Left colon (tissue), 2 donors: ENCODE measurements at regions not wholly inside any gene's neighbourhood (a gene's known extent, or its start where the extent isn't known, plus 50 kb on each side); places are given as distances from the start of the nearest gene placed in this dataset.
"Not testable (repeated sequence)": the region's sequence is repeated elsewhere in the genome, so short reads cannot be mapped to it uniquely, and the experiment has no call there.

Experiments
- ATAC-seq: fragments of 200-7000 bp; cut with Tn5 transposase; one replicate; pipeline ENCODE4 v1.9.1; 2020; ENCODE audit warnings: mild to moderate bottlenecking, moderate library complexity
- DNase-seq, 2 donors: peaks; one replicate each; pipeline ENCODE4 v3.0.0-alpha.2; 2020
- intact Hi-C, 2 donors: fragments of 100-400 bp; cut with DNase I in 1 of 2; cut with micrococcal nuclease in 1 of 2; formaldehyde crosslinking; loops; one replicate each; pipeline versions ENCODE4 v1.11.2 to v1.14.0; 2022; cut with DNase I, micrococcal nuclease
- donor health status: DM: no; HTN: no; CAD: no.
- donor health status: DM: yes; HTN: yes; CAD: no.

DNA sequence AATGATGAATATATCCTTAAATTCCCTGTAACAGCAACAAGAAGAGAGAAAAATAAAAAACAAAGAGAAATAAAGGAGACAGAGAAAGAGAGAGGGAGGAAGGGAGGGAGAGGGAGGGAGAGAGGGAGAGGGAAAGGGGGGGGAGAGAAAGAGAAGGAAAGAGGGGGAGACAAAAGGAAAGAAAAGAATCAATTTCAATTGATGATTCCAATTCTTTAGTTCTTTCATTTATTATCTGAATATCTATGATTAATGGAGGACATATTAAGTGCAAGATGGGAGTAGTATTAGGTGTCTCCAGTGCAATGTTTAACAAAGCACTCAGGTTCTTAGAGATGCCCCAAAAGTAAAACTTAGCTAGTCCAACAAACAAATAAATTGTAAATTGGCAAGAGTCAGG lies 97.2 kb upstream of the DPP10 start:
- ATAC-seq (no peak), DNase-seq (no peak)
- intact Hi-C loops: no loop called here

DNA sequence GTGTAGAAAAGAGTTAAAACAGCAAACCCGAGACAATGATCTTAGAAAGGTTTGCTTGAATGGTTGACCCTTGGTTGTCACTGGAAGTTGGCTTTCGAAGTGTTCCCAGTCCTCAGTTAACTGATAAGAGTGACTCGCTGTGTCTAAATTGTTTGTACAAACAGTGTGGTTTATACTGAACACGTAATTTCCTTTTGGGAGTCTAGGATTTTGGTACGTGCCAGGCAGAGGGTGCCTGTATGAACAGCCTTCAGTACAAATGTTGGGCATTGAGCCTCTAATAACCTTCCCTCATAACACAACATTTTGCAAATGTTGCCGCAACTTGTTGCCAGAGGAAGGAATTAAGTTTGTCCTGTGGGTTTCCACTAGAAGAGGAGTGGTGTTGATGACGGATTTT lies 95.8 kb upstream of the DPP10 start:
- intact Hi-C loops: no loop called here
- ATAC-seq: no peak
- DNase-seq: no peak

DNA sequence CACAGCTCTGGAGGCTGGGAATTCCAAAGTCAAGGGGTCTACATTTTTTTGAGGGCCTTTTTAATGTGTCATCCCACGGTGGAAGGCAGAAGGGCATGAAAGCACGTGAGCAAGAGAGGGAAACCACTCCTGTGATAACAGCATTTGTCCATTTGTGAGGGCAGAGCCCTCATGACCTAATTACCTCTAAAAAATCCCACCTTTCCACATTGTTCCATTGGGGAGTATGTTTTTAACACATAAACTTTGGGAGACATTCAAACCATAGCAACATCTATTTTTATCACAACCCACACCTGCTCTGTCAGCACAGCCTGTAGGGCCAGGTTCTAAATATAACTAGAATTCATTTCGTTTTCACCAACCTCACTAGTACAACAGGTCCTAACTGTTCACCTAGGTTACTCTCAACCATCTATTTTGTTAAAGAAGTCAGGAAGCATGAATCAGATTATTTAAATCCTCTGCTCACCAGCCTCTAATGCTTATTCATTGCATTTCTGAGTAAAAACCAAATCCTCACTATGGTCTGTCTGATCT lies 92.2 kb upstream of the DPP10 start:
- DNase-seq: no peak
- intact Hi-C loops: no loop called here
- no peak for ATAC-seq

DNA sequence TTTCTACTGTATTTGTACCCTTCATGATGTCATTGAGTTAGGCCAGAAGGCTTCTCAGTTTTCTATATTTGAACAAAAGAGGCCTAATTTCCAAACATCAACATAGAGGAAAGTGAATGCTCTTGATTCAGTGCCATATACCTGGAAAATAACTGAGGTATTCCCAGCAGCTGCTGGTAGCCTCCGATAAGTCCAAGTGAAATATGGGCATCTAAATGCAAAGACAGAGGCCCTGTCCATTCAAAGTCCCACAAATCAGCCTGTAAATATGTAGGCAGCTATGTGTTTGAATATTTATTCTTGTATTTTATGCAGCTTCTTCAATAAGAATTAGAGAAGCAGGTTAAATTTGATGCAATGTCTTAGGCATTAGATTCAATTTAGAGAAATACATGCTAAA lies 89.5 kb upstream of the DPP10 start:
- DNase-seq: no peak
- ATAC-seq: no peak
- intact Hi-C loops: no loop called here

DNA sequence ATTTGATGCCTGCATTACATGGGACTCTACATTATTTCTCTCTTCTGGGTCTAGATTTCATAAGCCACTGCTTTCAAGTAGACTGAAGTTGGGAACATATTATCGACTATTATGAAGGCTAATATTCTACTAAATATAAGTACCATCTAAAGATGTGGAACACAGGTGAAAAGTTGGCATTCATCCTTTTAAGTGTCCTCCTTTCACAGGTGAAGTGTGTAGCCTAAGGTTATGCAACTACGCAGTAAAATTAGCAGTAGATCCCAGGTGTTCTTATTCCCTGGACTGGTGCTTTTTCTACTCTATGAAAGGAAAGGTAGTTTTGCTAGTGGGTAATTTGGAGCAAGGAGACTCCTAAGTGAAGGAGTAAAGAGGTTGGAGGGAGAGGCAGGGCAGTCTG lies 88.2 kb upstream of the DPP10 start:
- DNase-seq (no peak), ATAC-seq (no peak)
- intact Hi-C loops: no loop called here

DNA sequence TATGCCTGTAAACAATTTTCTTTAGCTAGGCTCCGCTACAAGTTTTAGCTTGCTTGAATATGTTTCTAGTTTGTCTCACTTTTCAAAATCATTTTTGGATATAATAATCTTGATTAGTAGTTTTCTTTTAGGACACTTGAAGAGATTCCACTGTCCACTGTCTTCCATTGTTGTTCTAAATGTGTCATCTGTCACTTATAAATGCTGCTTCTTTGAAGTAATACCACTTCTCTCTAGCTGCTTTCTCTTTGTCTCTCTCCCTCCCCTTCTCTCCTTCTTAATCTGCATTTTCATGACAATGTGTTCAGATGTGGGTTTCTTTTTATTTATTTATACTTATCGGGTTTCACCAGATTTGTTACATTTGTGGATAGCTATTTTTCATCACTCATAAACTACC lies 73.7 kb upstream of the DPP10 start:
- ATAC-seq (no peak), DNase-seq (no peak)
- intact Hi-C loops: no loop called here

DNA sequence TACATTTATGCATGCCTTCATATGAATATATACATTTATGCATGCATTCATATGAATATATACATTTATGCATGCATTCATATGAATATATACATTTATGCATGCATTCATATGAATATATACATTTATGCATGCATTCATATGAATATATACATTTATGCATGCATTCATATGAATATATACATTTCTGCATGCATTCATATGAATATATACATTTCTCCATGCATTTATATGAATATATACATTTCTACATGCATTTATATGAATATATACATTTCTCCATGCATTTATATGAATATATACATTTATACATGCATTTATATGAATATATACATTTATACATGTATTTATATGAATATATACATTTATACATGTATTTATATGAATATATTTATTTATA lies 70.7 kb upstream of the DPP10 start:
- intact Hi-C loops, ATAC-seq, DNase-seq: not testable (repeated sequence)

DNA sequence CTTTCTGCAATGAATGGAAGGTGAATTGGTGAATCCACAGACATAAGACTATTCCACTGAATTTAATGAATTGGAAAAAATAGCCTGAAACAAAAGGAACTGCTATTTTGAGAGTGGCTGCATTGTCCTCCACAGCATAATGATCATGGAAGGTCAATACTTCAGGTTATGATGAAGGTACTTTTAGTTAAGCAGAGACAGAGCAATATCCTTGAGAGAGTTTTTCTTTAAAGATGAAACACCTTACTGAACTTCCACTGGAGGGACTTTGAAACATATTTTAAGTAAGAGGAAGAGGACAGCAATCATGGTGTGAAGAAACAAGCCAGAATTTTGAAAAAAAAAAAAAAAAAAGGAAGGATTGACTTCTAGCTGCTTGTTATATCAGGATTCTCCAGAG lies 68.8 kb upstream of the DPP10 start:
- intact Hi-C loops: no loop called here
- ATAC-seq (no peak), DNase-seq (no peak)

DNA sequence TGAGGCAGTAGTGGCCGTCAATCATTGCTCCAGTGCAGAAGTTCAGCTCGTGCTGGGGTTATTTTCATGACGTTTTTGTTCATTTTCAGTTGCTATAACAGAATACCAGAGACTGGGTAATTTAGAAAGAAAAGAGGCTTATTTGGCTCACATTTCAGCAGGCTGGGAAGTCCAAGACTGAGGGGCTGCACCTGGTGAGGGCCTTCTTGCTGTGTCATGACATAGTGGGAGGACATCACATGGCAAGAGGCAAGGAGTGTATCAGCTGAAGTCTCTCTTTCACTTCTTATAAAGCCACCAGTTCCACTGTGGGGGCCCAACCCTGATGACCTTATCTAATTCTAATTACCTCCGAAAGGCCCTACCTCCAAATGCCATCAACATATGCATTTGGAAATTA lies 58.0 kb upstream of the DPP10 start:
- intact Hi-C loops: no loop called here
- ATAC-seq (no peak), DNase-seq (no peak)

DNA sequence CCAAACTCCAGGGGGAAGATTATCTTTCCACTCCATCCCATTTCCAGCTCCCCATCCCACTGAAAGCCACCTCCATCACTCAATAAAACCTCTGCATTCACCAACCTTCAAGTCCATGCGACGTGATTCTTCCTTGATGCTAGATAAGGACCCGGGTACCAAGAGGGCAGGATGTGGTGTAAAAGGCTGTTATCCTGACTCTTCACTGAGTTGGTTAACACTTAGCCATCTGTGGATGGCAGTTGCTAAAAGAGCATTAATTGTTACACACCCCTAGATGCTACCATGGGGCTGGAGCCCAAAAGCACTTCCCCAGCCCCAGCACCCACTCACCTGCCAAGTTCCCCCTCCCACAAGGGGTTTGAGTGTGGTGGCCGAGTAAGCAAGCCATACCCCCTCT lies 53.4 kb upstream of the DPP10 start:
- DNase-seq (no peak), ATAC-seq (no peak)
- intact Hi-C loops: no loop called here
